Type B pancreatic cell (in vitro differentiated cells): ENCODE measurements at regions not wholly inside any gene's neighbourhood (a gene's known extent, or its start where the extent isn't known, plus 50 kb on each side); places are given as distances from the start of the nearest gene placed in this dataset.

Source experiments
- DNase-seq: peaks from one replicate; pipeline ENCODE4 v3.0.0; 2021; ENCODE audit warnings: mixed read lengths; ENCODE audit not compliant: unreplicated experiment; ENCODE audit errors: extremely low spot score
- H3K27ac Mint-ChIP-seq: 2 replicates; pipeline ENCODE4 v1.8.0; 2021; ENCODE audit warnings: mild to moderate bottlenecking, mixed read lengths
- H3K27me3 Mint-ChIP-seq: 2 replicates; pipeline ENCODE4 v1.8.0; 2021; ENCODE audit warnings: mixed read lengths
- H3K36me3 Mint-ChIP-seq: 2 replicates; pipeline ENCODE4 v1.8.0; 2021; ENCODE audit warnings: mixed read lengths
- H3K4me1 Mint-ChIP-seq: one replicate; pipeline ENCODE4 v1.8.0; 2021; ENCODE audit warnings: mixed read lengths; ENCODE audit not compliant: unreplicated experiment
- H3K4me3 Mint-ChIP-seq: 2 replicates; pipeline ENCODE4 v1.8.0; 2021; ENCODE audit warnings: mild to moderate bottlenecking, mixed read lengths
- H3K9me3 Mint-ChIP-seq: 2 replicates; pipeline ENCODE4 v1.8.0; 2021; ENCODE audit warnings: mixed read lengths
- TF ChIP-seq, protein P1 (sequence below): fragments of 200-600 bp; sonication (generic); conservative IDR thresholded peaks from 2 replicates; pipeline ENCODE4 v1.5.0; 2021; ENCODE audit warnings: antibody characterized with exemption, mild to moderate bottlenecking

DNA sequence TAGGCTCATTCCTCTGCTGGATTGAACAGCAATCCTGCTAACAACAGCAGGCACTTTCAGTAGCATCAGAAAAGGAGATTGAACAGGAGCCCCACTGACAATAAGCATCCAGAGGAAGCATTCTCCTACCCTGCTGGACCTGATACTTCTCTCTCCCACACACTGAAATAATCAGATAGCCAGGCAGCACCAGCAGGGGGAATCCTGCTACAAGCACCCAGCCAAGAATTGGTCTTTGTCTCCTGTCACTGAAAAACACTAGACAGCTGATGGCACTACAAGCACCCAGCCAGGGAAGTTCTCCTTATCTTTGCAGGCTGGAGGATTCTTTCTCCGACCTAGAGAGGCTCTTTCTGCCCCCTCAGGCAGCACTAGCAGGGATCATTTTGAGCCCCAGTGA lies 444.3 kb upstream of the GRIA3 start:
- H3K9me3 Mint-ChIP-seq = peaks cover 7% of the 10 kb centered on the region
- H3K27me3 Mint-ChIP-seq = no peaks in the 10 kb centered on the region
- no peaks in the 10 kb centered on the region for H3K4me1 Mint-ChIP-seq
- TF ChIP-seq, protein P1, sequence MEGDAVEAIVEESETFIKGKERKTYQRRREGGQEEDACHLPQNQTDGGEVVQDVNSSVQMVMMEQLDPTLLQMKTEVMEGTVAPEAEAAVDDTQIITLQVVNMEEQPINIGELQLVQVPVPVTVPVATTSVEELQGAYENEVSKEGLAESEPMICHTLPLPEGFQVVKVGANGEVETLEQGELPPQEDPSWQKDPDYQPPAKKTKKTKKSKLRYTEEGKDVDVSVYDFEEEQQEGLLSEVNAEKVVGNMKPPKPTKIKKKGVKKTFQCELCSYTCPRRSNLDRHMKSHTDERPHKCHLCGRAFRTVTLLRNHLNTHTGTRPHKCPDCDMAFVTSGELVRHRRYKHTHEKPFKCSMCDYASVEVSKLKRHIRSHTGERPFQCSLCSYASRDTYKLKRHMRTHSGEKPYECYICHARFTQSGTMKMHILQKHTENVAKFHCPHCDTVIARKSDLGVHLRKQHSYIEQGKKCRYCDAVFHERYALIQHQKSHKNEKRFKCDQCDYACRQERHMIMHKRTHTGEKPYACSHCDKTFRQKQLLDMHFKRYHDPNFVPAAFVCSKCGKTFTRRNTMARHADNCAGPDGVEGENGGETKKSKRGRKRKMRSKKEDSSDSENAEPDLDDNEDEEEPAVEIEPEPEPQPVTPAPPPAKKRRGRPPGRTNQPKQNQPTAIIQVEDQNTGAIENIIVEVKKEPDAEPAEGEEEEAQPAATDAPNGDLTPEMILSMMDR = no peak
- no peak overlapping the region for H3K4me3 Mint-ChIP-seq
- no peak overlapping the region for H3K27ac Mint-ChIP-seq
- no peak for DNase-seq
- no peaks in the 10 kb centered on the region for H3K36me3 Mint-ChIP-seq

DNA sequence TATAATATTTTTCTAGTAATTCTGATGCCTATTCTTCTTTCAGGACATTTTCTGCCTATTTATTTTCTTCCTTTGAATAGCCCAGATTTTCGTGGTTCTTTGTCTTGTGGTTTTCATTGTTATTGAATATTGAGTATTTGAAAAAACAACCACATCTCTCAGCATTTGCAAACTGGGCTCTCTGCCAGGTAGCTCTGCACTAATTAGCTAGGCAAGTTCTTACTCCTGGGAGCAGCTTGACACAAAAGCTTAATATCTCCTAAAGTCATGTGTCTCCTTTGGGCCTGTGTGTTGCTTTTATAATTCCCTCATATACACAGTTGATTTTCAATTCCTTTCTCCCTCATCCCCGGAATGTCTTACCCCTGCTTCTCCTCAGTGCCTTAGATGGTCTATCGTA lies 413.5 kb upstream of the GRIA3 start:
- TF ChIP-seq, protein P1 = no peak
- H3K36me3 Mint-ChIP-seq = no peaks in the 10 kb centered on the region
- DNase-seq = no peak
- H3K27ac Mint-ChIP-seq = no peak overlapping the region
- peaks cover 4% of the 10 kb centered on the region for H3K9me3 Mint-ChIP-seq
- H3K4me1 Mint-ChIP-seq = no peaks in the 10 kb centered on the region
- no peak overlapping the region for H3K4me3 Mint-ChIP-seq
- no peaks in the 10 kb centered on the region for H3K27me3 Mint-ChIP-seq

DNA sequence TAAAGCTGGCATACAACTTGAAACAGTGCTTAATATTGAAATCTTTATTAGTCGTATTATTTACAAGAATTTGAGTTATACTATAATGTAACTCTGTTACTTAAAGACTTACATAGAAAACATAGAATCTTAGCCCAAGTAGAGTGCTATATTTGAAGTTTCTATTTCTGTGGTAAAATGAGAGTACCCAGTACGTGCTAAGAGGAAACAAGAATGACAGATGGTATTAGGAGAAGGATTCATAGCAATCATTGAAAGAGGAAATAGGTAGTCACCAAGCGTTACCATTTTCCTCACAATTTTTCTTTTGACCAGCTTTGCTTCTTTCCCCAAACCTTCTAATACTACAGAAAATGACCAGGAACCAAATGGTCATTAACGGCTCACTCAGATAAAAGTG lies 412.1 kb upstream of the GRIA3 start:
- no peaks in the 10 kb centered on the region for H3K27me3 Mint-ChIP-seq

DNA sequence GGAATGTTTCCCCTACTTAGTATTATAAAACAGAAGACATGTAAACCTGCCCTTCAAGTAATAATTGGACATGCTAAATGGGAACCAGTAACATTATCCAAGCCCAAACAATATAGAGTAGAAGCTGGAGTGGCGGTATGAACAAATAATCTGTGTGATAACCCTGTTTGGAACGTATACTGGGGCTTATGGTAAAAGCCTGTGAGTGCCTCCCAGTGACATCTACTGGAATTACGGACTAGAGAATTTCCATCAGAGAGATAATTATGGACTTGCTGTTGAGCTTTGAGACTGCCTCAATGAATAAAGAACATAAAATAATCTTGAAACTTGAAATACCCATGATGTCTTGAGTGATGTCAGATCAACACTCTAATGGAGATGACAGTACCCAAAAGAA lies 406.3 kb upstream of the GRIA3 start:
- DNase-seq = no peak
- Mint-ChIP-seq H3K9me3 (no peaks in the 10 kb centered on the region), H3K27me3 (no peaks in the 10 kb centered on the region), H3K36me3 (no peaks in the 10 kb centered on the region), H3K4me1 (no peaks in the 10 kb centered on the region), H3K4me3 (no peak overlapping the region), H3K27ac (no peak overlapping the region)
- TF ChIP-seq, protein P1 = no peak

More for the DNA sequence above, 412.1 kb upstream of the GRIA3 start:
- Mint-ChIP-seq H3K27ac (no peak overlapping the region), H3K9me3 (peaks cover 4% of the 10 kb centered on the region), H3K4me1 (no peaks in the 10 kb centered on the region), H3K36me3 (no peaks in the 10 kb centered on the region), H3K4me3 (no peak overlapping the region)
- DNase-seq = no peak
- TF ChIP-seq, protein P1 = no peak

DNA sequence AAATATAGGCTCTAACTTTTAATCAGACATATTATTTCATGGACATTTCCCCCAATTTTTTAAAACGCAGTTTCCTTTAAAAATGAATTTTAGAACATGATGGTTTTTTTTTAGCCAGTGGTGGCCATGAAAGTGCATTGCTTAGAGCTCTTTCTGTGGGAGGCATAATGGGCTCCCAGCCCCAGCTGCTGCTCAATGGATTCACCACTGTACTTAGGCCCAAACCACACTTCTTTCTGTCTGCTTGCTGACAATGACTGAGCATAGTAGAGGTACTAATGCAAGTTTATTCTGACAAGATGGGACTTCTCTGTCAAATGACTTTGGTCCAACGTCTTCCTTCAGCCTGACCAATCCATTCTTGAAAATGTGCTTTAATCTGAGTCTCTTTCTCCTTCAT lies 400.2 kb upstream of the GRIA3 start:
- no peak for DNase-seq
- no peaks in the 10 kb centered on the region for H3K9me3 Mint-ChIP-seq
- TF ChIP-seq, protein P1 = no peak
- no peaks in the 10 kb centered on the region for H3K36me3 Mint-ChIP-seq
- H3K27me3 Mint-ChIP-seq = no peaks in the 10 kb centered on the region
- H3K4me3 Mint-ChIP-seq = no peak overlapping the region
- H3K27ac Mint-ChIP-seq = no peak overlapping the region
- no peaks in the 10 kb centered on the region for H3K4me1 Mint-ChIP-seq

DNA sequence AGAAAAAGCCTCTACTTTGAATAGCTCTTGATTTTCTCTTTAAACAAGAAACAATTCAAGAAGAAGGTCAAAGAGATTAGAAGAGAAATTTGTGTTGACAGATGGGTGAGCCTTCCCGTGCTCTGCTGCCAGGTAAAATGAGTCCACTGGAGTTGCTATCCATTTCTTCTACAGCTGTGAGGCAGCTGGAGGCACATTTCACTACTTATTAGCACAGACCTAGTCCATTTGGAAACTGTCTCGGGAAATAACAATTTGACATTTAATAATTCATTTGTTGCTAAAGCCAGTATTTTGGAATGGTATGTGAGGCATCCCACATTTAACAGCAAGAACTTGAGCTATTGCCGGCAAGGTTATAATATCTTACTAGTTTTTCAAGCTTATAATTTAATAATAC lies 396.8 kb upstream of the GRIA3 start:
- DNase-seq = no peak
- Mint-ChIP-seq H3K9me3 (no peaks in the 10 kb centered on the region), H3K27me3 (no peaks in the 10 kb centered on the region), H3K36me3 (no peaks in the 10 kb centered on the region), H3K4me1 (no peaks in the 10 kb centered on the region), H3K27ac (no peak overlapping the region), H3K4me3 (no peak overlapping the region)
- TF ChIP-seq, protein P1 = no peak
